Neural crest cell (in vitro differentiated cells): ENCODE measurements at regions not wholly inside any gene's neighbourhood (a gene's known extent, or its start where the extent isn't known, plus 50 kb on each side); places are given as distances from the start of the nearest gene placed in this dataset.
"Not testable (repeated sequence)": the region's sequence is repeated elsewhere in the genome, so short reads cannot be mapped to it uniquely, and the experiment has no call there.

Source experiments
- DNase-seq: peaks from one replicate; pipeline ENCODE4 v3.0.0; 2021; ENCODE audit warnings: low read depth, mixed read lengths, low spot score
- H3K27ac Mint-ChIP-seq: one replicate; pipeline ENCODE4 v1.8.0; 2021; ENCODE audit warnings: mild to moderate bottlenecking, mixed read lengths; ENCODE audit not compliant: unreplicated experiment
- H3K27me3 Mint-ChIP-seq: 2 replicates; pipeline ENCODE4 v1.8.0; 2021; ENCODE audit warnings: low read depth, mild to moderate bottlenecking, mixed read lengths
- H3K36me3 Mint-ChIP-seq: 2 replicates; pipeline ENCODE4 v1.8.0; 2021; ENCODE audit warnings: low read depth, mild to moderate bottlenecking, mixed read lengths
- H3K4me1 Mint-ChIP-seq: 2 replicates; pipeline ENCODE4 v1.8.0; 2021; ENCODE audit warnings: mixed read lengths
- H3K4me3 Mint-ChIP-seq: one replicate; pipeline ENCODE4 v1.8.0; 2021; ENCODE audit warnings: mild to moderate bottlenecking, mixed read lengths
- H3K9me3 Mint-ChIP-seq: 2 replicates; pipeline ENCODE4 v1.8.0; 2021; ENCODE audit warnings: mixed read lengths
- TF ChIP-seq, protein P1 (sequence below): fragments of 200-600 bp; sonication (generic); conservative IDR thresholded peaks from 2 replicates; pipeline ENCODE4 v1.5.0; 2021; ENCODE audit warnings: antibody characterized with exemption, mild to moderate bottlenecking

DNA sequence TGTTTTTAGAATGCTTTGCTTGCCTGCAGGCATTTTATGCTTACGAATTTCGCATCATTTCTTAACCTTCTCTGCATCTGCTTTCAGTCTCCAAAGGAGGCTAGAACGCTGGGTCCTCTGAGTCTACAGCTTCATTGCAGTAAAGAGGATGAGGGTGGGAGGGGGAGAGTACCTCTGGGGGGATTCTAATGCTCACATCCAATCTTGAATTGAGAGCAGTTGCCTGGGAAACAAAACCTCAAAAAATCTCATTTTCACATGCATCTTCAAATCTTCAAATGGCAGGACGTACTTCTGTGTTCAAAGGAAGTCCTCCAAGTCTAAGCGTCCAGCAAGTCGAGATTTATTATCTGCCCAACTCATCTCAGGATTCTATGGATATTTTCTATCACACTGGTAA, 100.7 kb upstream of the PRKCQ start:
- Mint-ChIP-seq H3K4me3 (no peak overlapping the region), H3K36me3 (no peaks in the 10 kb centered on the region), H3K9me3 (peaks cover 2% of the 10 kb centered on the region), H3K27ac (no peak overlapping the region), H3K4me1 (no peaks in the 10 kb centered on the region), H3K27me3 (peaks cover 35% of the 10 kb centered on the region)
- DNase-seq: no peak
- TF ChIP-seq, protein P1, sequence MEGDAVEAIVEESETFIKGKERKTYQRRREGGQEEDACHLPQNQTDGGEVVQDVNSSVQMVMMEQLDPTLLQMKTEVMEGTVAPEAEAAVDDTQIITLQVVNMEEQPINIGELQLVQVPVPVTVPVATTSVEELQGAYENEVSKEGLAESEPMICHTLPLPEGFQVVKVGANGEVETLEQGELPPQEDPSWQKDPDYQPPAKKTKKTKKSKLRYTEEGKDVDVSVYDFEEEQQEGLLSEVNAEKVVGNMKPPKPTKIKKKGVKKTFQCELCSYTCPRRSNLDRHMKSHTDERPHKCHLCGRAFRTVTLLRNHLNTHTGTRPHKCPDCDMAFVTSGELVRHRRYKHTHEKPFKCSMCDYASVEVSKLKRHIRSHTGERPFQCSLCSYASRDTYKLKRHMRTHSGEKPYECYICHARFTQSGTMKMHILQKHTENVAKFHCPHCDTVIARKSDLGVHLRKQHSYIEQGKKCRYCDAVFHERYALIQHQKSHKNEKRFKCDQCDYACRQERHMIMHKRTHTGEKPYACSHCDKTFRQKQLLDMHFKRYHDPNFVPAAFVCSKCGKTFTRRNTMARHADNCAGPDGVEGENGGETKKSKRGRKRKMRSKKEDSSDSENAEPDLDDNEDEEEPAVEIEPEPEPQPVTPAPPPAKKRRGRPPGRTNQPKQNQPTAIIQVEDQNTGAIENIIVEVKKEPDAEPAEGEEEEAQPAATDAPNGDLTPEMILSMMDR: no peak

DNA sequence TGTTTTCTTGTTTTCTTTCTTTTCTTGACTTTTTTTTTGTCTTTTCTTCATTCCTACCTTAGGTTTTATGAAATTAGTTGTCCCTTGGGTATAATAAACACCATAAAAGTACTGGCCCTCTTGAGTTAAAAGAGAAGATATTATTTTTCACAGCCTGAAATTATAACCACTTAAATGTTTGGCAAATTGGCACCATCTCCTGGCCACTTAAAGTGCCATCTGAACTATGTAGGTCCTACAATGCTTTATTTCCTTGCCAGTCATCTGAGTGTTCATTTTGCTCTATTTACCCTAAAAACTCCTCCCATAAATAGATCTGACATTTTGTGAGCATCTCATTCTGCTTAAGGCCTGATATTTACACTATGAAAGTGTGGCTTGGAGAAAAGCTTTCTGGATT, 98.9 kb upstream of the PRKCQ start:
- no peak for DNase-seq
- TF ChIP-seq, protein P1: no peak
- Mint-ChIP-seq H3K27me3 (peaks cover 45% of the 10 kb centered on the region), H3K4me3 (no peak overlapping the region), H3K27ac (no peak overlapping the region), H3K9me3 (peaks cover 1% of the 10 kb centered on the region), H3K36me3 (no peaks in the 10 kb centered on the region), H3K4me1 (no peaks in the 10 kb centered on the region)

DNA sequence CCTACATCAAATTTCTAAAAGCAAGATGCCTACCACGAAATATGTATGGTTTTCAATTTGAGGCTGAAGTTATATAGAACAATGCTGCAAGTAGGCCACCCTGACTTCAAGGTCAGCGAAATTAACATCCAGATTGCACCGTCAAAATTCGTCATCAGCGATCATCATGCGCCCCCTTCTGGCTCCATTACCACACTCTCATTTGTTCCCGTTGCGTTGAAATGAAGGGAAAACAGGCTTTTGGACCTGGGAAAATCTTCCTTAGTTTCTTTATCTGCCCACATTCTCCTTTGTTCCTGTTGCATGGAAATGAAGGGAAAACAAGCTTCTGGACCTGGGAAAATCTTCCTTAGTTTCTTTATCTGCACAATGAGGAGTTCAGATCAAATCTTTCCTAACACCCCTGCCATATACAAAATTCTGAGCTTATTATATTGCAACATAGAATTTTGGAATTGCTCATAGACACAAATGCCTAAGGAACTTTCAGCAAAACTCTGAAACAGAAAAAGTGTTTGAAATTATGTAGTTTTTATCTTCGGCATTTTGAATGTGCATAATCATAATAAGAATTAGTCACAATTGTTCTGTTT, 98.2 kb upstream of the PRKCQ start:
- Mint-ChIP-seq H3K27me3 (peaks cover 47% of the 10 kb centered on the region), H3K9me3 (no peaks in the 10 kb centered on the region), H3K36me3 (no peaks in the 10 kb centered on the region), H3K27ac (no peak overlapping the region), H3K4me3 (no peak overlapping the region), H3K4me1 (no peaks in the 10 kb centered on the region)
- TF ChIP-seq, protein P1: peak; percentile 81
- peak; percentile 53 for DNase-seq

DNA sequence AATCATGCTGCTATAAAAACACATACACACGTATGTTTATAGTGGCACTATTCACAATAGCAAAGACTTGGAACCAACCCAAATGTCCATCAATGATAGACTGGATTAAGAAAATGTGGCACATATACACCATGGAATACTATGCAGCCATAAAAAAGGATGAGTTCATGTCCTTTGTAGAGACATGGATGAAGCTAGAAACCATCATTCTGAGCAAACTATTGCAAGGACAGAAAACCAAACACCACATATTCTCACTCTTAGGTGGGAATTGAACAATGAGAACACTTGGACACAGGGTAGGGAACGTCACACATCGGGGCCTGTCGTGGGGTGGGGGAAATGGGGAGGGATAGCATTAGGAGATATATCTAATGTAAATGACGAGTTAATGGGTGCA, 97.1 kb upstream of the PRKCQ start:
- not testable (repeated sequence) for H3K4me3 Mint-ChIP-seq, H3K4me1 Mint-ChIP-seq, DNase-seq, H3K36me3 Mint-ChIP-seq, H3K27ac Mint-ChIP-seq, H3K9me3 Mint-ChIP-seq
- peaks cover 47% of the 10 kb centered on the region for H3K27me3 Mint-ChIP-seq

DNA sequence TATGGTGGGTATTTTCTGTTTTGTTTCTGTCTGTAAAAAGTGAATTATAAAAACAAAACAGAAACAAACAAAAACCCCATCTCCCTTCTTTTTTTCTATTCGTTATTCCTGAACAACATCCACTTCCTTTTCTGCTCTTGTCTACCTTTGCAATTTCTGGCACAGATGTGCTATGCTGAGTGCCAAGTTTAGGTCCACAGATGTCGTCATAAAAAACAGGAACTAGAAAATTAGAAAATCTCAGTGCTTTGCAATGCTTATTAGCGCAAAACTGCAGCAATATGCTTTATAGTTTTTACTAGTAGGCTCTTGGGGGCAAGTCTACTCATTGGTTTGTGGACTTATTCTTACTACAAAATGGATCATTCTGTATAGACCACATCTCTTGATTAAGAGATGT, 94.2 kb upstream of the PRKCQ start:
- H3K27ac Mint-ChIP-seq: no peak overlapping the region

DNA sequence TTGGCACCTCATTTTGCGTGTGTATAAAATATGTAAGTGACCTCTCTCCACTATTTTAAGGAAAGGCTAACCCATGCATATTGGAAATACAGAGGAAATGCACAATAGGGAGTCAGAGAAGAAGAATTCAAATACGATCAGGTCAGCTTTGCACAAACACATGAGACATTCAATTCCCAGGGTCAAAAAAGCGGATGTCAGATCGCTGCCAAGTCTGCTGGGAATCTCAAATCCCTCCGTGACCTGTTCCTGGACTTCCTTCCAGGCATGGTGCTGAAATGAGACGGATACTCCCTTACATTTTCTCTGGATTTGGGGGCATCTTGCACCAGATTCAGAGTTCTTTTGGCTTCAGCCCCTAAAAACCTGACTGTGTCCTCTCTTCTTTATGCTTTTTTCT, 91.9 kb upstream of the PRKCQ start:
- H3K4me1 Mint-ChIP-seq: peaks cover 4% of the 10 kb centered on the region
- no peaks in the 10 kb centered on the region for H3K9me3 Mint-ChIP-seq
- H3K27me3 Mint-ChIP-seq: peaks cover 35% of the 10 kb centered on the region
- H3K36me3 Mint-ChIP-seq: no peaks in the 10 kb centered on the region
- H3K27ac Mint-ChIP-seq: no peak overlapping the region
- DNase-seq: no peak
- TF ChIP-seq, protein P1: no peak
- H3K4me3 Mint-ChIP-seq: no peak overlapping the region

More for the DNA sequence above, 94.2 kb upstream of the PRKCQ start:
- Mint-ChIP-seq H3K27me3 (peaks cover 34% of the 10 kb centered on the region), H3K4me1 (peaks cover under 1% of the 10 kb centered on the region), H3K9me3 (no peaks in the 10 kb centered on the region), H3K4me3 (no peak overlapping the region), H3K36me3 (no peaks in the 10 kb centered on the region)
- TF ChIP-seq, protein P1: no peak
- no peak for DNase-seq
